H9 (cell line): ENCODE measurements at regions not wholly inside any gene's neighbourhood (a gene's known extent, or its start where the extent isn't known, plus 50 kb on each side); places are given as distances from the start of the nearest gene placed in this dataset.
"Not testable (repeated sequence)": the region's sequence is repeated elsewhere in the genome, so short reads cannot be mapped to it uniquely, and the experiment has no call there.

Experiments
- DNase-seq: peaks from one replicate; pipeline ENCODE4 v3.0.0-alpha.2; 2017
- H2AFZ ChIP-seq: one replicate; pipeline ENCODE4 v1.6.1; 2013; ENCODE audit warnings: mild to moderate bottlenecking, low read length, control low read depth, moderate library complexity
- H2AK5ac ChIP-seq: 2 replicates; pipeline ENCODE4 v1.6.1; 2013; ENCODE audit warnings: low read length, control low read depth, mixed read lengths; ENCODE audit not compliant: insufficient read length
- H2BK120ac ChIP-seq: one replicate; pipeline ENCODE4 v1.6.1; 2013; ENCODE audit warnings: low read depth, mild to moderate bottlenecking, low read length, control low read depth, inconsistent platforms; ENCODE audit not compliant: poor library complexity, severe bottlenecking
- H2BK12ac ChIP-seq: 2 replicates; pipeline ENCODE4 v1.6.1; 2013; ENCODE audit warnings: low read length, control low read depth, mixed read lengths, low read depth; ENCODE audit not compliant: insufficient read length
- H2BK15ac ChIP-seq: 2 replicates; pipeline ENCODE4 v1.6.1; 2013; ENCODE audit warnings: low read depth, low read length, control low read depth
- H2BK20ac ChIP-seq: one replicate; pipeline ENCODE4 v1.6.1; 2013; ENCODE audit warnings: low read depth, mild to moderate bottlenecking, low read length, control low read depth, inconsistent platforms; ENCODE audit not compliant: poor library complexity, severe bottlenecking
- H2BK5ac ChIP-seq: 2 replicates; pipeline ENCODE4 v1.6.1; 2013; ENCODE audit warnings: low read length, control low read depth, mixed read lengths; ENCODE audit not compliant: insufficient read length
- H3K14ac ChIP-seq: 2 replicates; pipeline ENCODE4 v1.6.1; 2013; ENCODE audit warnings: low read length, control low read depth; ENCODE audit not compliant: insufficient read depth
- H3K18ac ChIP-seq: 2 replicates; pipeline ENCODE4 v1.6.1; 2013; ENCODE audit warnings: low read depth, mild to moderate bottlenecking, mixed read lengths, low read length, control low read depth; ENCODE audit not compliant: insufficient read length
- H3K23ac ChIP-seq: 2 replicates; pipeline ENCODE4 v1.6.1; 2013; ENCODE audit warnings: low read length, control low read depth, mixed read lengths, low read depth; ENCODE audit not compliant: insufficient read length
- H3K23me2 ChIP-seq: 2 replicates; pipeline ENCODE4 v1.6.1; 2013; ENCODE audit warnings: low read depth, mild to moderate bottlenecking, mixed read lengths, low read length, control low read depth; ENCODE audit not compliant: insufficient read length, poor library complexity, severe bottlenecking
- H3K27ac ChIP-seq: 2 replicates; pipeline ENCODE4 v1.5.1; 2013; ENCODE audit warnings: low read length, control low read depth, mixed read lengths, low read depth; ENCODE audit not compliant: insufficient read length
- H3K27me3 ChIP-seq: 2 replicates; pipeline ENCODE4 v1.6.1; 2013; ENCODE audit warnings: low read length, control low read depth, inconsistent platforms; ENCODE audit not compliant: insufficient read depth
- H3K4ac ChIP-seq: 2 replicates; pipeline ENCODE4 v1.6.1; 2013; ENCODE audit warnings: low read depth, mild to moderate bottlenecking, control low read depth, inconsistent platforms, low read length, moderate library complexity
- H3K4me1 ChIP-seq: 2 replicates; pipeline ENCODE4 v1.6.1; 2013; ENCODE audit warnings: low read length, control low read depth, inconsistent platforms; ENCODE audit not compliant: insufficient read depth
- H3K4me2 ChIP-seq: 2 replicates; pipeline ENCODE4 v1.6.1; 2013; ENCODE audit warnings: low read length, control low read depth, mixed read lengths; ENCODE audit not compliant: insufficient read length, insufficient read depth
- H3K56ac ChIP-seq: 2 replicates; pipeline ENCODE4 v1.6.1; 2013; ENCODE audit warnings: low read depth, mild to moderate bottlenecking, mixed read lengths, low read length, control low read depth; ENCODE audit not compliant: insufficient read length
- H3K79me1 ChIP-seq: 2 replicates; pipeline ENCODE4 v1.6.1; 2013; ENCODE audit warnings: low read depth, mild to moderate bottlenecking, moderate library complexity, low read length, control low read depth, inconsistent platforms; ENCODE audit not compliant: insufficient read depth, poor library complexity, severe bottlenecking
- H3K79me2 ChIP-seq: 2 replicates; pipeline ENCODE4 v1.6.1; 2013; ENCODE audit warnings: low read length, control low read depth, inconsistent platforms; ENCODE audit not compliant: insufficient read depth
- H3K9ac ChIP-seq: 2 replicates; pipeline ENCODE4 v1.6.1; 2013; ENCODE audit warnings: low read length, control low read depth, mixed read lengths; ENCODE audit not compliant: insufficient read length; ENCODE audit errors: extremely low read depth
- H3K9me3 ChIP-seq: one replicate; pipeline ENCODE4 v1.6.1; 2013; ENCODE audit warnings: low read depth, low read length, inconsistent platforms; ENCODE audit not compliant: control insufficient read depth
- H3T11ph ChIP-seq: one replicate; pipeline ENCODE4 v1.6.1; 2013; ENCODE audit warnings: mild to moderate bottlenecking, low read length, control low read depth, inconsistent platforms
- H4K20me1 ChIP-seq: one replicate; pipeline ENCODE4 v1.6.1; 2013; ENCODE audit not compliant: control insufficient read depth, insufficient read length, insufficient read depth
- H4K5ac ChIP-seq: 2 replicates; pipeline ENCODE4 v1.6.1; 2013; ENCODE audit warnings: low read depth, mild to moderate bottlenecking, mixed read lengths, low read length, control low read depth; ENCODE audit not compliant: insufficient read length
- H4K8ac ChIP-seq: replicated peaks from 2 replicates; pipeline ENCODE4 v1.6.1; 2013; ENCODE audit warnings: low read length, control low read depth, mixed read lengths, low read depth; ENCODE audit not compliant: insufficient read length
- H4K91ac ChIP-seq: 2 replicates; pipeline ENCODE4 v1.6.1; 2013; ENCODE audit warnings: low read depth, mild to moderate bottlenecking, moderate library complexity, mixed read lengths, low read length, control low read depth; ENCODE audit not compliant: insufficient read length
- H3K27ac Mint-ChIP-seq, 3 experiments: 2 replicates in 2 of 3; 3 replicates in 1 of 3; pipeline ENCODE4 v1.8.0; 2020 to 2021; ENCODE audit warnings: mixed read lengths in 3 of 3, mild to moderate bottlenecking in 1 of 3, moderate library complexity in 1 of 3
- H3K27me3 Mint-ChIP-seq: 2 replicates; pipeline ENCODE4 v1.8.0; 2021; ENCODE audit warnings: low read depth, mild to moderate bottlenecking, moderate library complexity, mixed read lengths
- H3K36me3 Mint-ChIP-seq, 3 experiments: 2 replicates in 2 of 3; 3 replicates in 1 of 3; pipeline ENCODE4 v1.8.0; 2020 to 2021; ENCODE audit warnings: low read depth in 3 of 3, mixed read lengths in 3 of 3; ENCODE audit not compliant: insufficient read depth in 1 of 3
- H3K4me1 Mint-ChIP-seq, 2 experiments: 2 replicates each; pipeline ENCODE4 v1.8.0; 2020; ENCODE audit warnings: mixed read lengths in 2 of 2
- H3K4me3 Mint-ChIP-seq, 2 experiments: 2 replicates in 1 of 2; 3 replicates in 1 of 2; pipeline ENCODE4 v1.8.0; 2020 to 2021; ENCODE audit warnings: mild to moderate bottlenecking in 2 of 2, mixed read lengths in 2 of 2, moderate library complexity in 1 of 2
- H3K9me3 Mint-ChIP-seq, 2 experiments: 2 replicates in 1 of 2; 3 replicates in 1 of 2; pipeline ENCODE4 v1.8.0; 2020; ENCODE audit warnings: mild to moderate bottlenecking in 2 of 2, mixed read lengths in 2 of 2, moderate library complexity in 1 of 2
- WGBS: extraction: QIAGEN DNeasy Blood & Tissue Kit; methylation state at CpG from one replicate; pipeline ENCODE4 v1.1.7; 2013; ENCODE audit warnings: missing lambda C conversion rate, low lambda C conversion rate, mixed read lengths; ENCODE audit not compliant: insufficient read length; ENCODE audit errors: extremely low coverage; 5-methylcytosine and 5-hydroxymethylcytosine counted together

DNA sequence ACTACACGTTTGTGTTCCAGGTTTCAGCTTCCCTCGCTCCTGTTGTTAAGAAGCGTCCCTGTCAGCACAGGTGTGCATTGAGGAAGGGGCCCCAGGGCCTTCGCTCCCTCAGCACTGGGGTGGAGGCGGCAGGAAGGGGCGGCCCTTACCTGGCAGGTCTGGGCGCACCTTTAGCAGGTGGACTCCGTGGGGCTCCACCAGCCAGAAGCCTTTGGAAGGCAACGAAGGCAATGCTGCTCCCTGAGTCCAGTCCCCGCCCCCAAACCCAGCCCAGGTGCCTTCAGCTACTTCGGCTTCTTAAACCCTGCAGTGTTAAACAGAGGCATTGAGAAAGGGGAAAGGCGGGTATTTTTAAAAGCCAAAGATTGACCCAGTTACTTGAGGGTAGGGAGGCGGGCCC is 4398.8 kb upstream of the TPTE start:
- not testable (repeated sequence) for H3K4me1 Mint-ChIP-seq, H3K23me2 ChIP-seq
- no CpG with 5 or more reads among the region's 13 CpGs for WGBS

GRCh38 chr21:6123224-6123623 is 4398.2 kb upstream of the TPTE start:
- H3K56ac ChIP-seq, H3T11ph ChIP-seq, H3K4me1 Mint-ChIP-seq, H3K36me3 Mint-ChIP-seq, H3K79me2 ChIP-seq, H4K8ac ChIP-seq, H3K27me3 Mint-ChIP-seq, H3K23ac ChIP-seq, H3K9me3 ChIP-seq, H3K27ac ChIP-seq, H3K4me2 ChIP-seq, H2AK5ac ChIP-seq, H3K4me1 ChIP-seq, H2AFZ ChIP-seq, H3K4ac ChIP-seq, H3K27me3 ChIP-seq, H4K20me1 ChIP-seq, H3K18ac ChIP-seq, H4K91ac ChIP-seq, DNase-seq, H2BK120ac ChIP-seq, H3K27ac Mint-ChIP-seq, H3K9me3 Mint-ChIP-seq, H2BK5ac ChIP-seq, H3K23me2 ChIP-seq, H3K9ac ChIP-seq, H2BK15ac ChIP-seq, H3K4me3 Mint-ChIP-seq, H3K14ac ChIP-seq, H2BK20ac ChIP-seq, H3K79me1 ChIP-seq, H4K5ac ChIP-seq, H2BK12ac ChIP-seq: not testable (repeated sequence)
- WGBS, result no CpG with 5 or more reads among the region's 6 CpGs

More for the DNA sequence above, 4398.8 kb upstream of the TPTE start:
- not testable (repeated sequence) for DNase-seq, H2AFZ ChIP-seq, H3K79me2 ChIP-seq, H3K9me3 ChIP-seq, H2BK5ac ChIP-seq, H3K23ac ChIP-seq, H3K4me1 ChIP-seq, H4K5ac ChIP-seq, H3K4me2 ChIP-seq, H3K4me3 Mint-ChIP-seq, H3K27me3 ChIP-seq, H2AK5ac ChIP-seq, H4K8ac ChIP-seq, H3K27ac ChIP-seq, H3K79me1 ChIP-seq, H3K18ac ChIP-seq, H3K9ac ChIP-seq, H3K27me3 Mint-ChIP-seq, H2BK20ac ChIP-seq, H3T11ph ChIP-seq, H4K91ac ChIP-seq, H3K36me3 Mint-ChIP-seq, H2BK120ac ChIP-seq, H3K4ac ChIP-seq, H3K56ac ChIP-seq, H3K9me3 Mint-ChIP-seq, H2BK15ac ChIP-seq, H2BK12ac ChIP-seq, H3K14ac ChIP-seq, H3K27ac Mint-ChIP-seq, H4K20me1 ChIP-seq
